ENCODE measurements at regions not wholly inside any gene's neighbourhood (a gene's known extent, or its start where the extent isn't known, plus 50 kb on each side); places are given as distances from the start of the nearest gene placed in this dataset.

DNA sequence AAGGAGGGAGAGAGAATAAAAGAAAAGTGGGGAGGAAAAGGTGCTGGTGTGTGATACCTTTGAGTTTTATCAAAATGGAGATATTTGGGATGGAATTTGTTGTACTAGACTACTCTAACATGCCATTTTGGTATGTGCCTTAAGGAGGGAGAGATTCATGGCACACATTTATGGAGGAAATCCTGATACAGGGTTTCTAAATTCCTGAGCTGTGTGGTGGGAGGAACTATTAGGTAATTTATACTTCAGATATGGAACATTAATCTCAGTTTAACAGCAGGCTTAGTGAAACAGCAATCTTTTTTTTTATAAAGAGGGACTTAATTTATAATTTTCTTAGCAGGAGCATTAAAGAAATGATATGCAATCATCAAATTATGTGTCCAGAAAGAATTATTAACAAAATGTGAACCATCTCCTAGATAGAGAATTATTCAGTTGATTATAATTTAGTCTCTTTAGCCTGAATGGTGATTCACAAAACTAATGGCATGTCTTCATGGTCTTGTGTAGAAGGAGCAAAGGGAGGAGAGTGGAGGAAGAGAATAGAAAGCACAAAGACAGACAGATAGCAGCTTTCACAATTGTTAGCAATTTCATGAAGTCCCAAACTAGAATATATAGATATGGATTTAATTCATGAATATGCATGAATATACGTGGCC, 301.6 kb downstream of the HLX start:
- TF ChIP-seq ZFX (IDR thresholded peaks at IDR 0.05): no peak
- TF ChIP-seq, protein P1, sequence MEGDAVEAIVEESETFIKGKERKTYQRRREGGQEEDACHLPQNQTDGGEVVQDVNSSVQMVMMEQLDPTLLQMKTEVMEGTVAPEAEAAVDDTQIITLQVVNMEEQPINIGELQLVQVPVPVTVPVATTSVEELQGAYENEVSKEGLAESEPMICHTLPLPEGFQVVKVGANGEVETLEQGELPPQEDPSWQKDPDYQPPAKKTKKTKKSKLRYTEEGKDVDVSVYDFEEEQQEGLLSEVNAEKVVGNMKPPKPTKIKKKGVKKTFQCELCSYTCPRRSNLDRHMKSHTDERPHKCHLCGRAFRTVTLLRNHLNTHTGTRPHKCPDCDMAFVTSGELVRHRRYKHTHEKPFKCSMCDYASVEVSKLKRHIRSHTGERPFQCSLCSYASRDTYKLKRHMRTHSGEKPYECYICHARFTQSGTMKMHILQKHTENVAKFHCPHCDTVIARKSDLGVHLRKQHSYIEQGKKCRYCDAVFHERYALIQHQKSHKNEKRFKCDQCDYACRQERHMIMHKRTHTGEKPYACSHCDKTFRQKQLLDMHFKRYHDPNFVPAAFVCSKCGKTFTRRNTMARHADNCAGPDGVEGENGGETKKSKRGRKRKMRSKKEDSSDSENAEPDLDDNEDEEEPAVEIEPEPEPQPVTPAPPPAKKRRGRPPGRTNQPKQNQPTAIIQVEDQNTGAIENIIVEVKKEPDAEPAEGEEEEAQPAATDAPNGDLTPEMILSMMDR (conservative IDR thresholded peaks at IDR 0.05): no peak
